Stimulated activated CD4-positive, alpha-beta T cell treated with anti-CD3 and anti-CD28 coated beads, Interleukin-15, amount 100 ng/mL, for 24 hours (primary cell): ENCODE measurements at regions not wholly inside any gene's neighbourhood (a gene's known extent, or its start where the extent isn't known, plus 50 kb on each side); places are given as distances from the start of the nearest gene placed in this dataset.

Experiments used
- DNase-seq: peaks from one replicate; pipeline ENCODE4 v3.0.0-alpha.2; 2020

DNA sequence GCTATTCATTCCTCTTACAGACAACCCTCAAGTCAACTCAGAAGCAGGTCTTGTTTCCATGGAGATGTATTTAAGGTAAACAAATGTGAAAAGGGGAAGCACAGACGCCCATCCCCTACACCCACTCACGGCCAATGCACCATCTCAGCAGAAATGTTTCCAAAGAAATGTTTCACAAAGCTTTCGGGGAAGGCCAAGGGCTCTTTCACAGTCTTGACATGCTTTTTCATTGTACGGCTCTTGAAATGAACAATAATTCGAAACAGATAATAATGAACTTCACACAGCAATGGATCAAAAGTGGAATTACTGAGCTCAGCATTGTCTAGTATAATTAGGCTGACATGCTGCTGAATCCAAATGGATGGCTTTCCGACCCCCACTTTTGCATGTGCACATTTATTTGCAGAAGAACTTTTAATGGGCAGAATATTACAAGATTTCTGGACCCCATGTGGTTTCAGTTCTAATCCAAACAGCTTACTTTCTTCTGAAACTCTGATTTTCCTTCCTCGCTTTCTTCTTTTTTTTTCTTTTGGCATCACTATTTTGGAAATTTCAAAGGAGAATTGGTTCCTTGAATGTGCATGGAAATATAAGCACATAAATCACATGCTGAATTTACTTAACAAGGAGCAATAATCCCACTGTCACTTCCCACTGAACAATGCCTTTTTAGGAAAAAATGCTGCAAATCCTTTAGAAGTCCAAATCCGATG, 160.9 kb downstream of the SMIM20 start:
- DNase-seq = peak; percentile 84

DNA sequence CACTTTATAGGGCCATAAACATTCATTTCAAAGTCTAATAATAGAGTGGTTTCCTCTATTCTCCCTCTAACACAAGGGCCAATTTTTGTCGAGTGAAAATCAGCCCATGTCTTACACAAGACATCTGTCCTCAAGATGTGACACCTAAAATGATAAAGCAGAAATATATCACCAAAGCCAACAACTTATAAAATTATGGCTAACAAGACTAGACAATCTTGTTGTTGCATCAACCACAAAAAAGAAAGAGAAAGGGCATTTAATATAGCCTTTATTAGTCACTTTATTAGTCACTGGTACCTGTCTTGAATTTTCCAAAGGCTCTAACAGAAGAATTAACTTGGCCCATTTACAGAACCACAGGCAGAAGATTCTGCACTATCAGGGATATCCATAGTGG, 161.6 kb downstream of the SMIM20 start:
- DNase-seq = no peak

DNA sequence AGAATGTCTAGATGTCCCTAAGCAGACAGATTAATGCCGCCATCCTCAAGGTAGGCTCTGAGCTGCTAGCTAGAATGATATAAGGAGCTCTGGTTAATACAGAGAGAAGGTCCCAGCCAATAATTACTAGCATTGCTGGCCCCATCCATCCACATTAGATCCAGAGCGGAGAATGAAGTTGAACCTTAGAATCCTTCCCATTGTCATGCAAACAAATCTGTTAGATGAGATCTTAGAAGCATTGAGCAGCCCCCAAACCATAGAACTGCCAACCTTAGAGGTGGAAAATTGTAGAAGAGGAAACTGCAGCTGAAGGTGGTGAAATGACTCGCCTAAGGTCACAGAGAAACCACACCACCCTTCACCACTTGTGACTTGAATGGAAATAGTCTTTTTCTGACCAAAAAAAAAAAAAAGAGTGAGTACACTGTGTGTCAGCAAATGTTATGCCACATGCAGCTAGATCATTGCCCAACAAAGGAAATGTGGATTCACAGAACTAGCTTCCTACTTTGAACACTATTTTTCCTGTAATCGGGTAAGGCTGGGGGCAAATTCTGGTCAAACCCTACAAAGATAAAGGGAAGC, 162.1 kb downstream of the SMIM20 start:
- DNase-seq = peak; percentile 66

DNA sequence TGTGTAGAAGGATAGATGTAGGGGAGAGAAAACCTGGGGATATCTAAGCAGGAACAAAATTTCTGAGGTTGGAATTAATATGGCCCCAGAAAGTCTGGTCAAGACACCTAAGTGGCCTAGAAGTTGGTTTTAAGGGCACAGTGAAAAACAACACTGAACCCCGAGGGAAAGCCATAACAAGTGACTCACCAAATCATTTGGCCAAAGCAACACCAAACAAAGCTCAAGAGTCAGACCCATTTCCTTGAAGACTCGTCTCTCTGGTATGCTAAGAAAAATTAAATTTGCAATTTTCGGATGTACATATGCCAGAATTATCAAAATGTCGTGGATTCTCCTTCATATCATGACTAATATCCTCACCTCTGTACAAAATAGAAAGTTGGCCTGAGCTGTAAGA, 162.9 kb downstream of the SMIM20 start:
- DNase-seq = no peak

DNA sequence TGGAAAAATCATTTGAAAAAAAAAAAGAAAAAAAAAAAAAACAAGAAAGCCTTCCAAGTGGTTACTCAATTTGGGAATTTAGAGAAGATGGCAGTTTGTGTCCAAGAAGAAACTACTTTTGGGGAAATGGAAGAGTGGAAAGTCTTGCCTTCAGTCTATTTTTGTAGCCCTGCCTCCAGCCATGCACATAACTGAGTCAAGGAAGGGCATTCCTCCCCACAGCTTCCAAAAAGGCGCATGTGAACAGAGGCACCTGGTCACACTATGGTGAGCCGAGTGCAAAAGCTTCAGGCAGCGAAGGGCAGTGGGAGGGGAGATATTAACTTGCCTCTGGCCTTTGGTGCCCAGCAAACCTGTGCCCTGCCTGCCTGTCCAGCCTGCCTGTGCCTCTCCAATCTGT, 163.7 kb downstream of the SMIM20 start:
- no peak for DNase-seq

DNA sequence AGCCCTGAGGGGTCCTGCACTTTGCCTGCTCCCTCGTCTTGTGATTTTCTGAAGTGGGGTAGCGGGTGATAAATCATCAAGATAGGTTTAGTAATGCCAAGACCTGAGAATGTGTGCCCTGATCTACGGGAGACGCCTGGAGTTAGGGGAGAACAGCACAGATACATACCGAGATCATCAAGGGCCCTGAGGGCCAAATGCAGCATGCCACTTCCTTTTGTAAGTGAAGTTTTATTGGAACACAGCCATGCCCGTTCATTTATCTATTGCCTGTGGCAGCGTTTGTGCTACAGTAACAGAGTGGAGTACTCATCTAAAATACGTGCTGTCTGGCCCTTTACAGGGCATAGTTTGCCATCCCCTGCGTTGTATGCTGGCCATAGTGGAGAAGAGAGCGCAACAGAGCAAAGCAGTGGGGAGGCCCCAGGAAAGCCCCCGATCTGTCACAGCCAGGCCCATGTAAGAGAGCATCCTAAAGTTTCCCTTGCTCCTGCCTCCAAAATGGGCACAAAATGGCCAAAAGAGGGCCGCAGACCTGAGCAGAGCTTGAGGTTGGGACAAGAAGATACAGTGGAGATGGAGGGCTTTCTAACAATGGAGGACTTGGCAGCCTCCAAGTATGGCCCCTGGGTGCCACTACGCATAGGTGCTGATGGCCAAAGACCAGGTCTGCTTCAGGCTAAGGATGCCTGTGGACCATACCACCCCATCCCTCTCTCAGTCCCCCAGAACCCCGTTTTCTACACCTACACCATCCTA, 167.0 kb downstream of the SMIM20 start:
- DNase-seq = no peak

DNA sequence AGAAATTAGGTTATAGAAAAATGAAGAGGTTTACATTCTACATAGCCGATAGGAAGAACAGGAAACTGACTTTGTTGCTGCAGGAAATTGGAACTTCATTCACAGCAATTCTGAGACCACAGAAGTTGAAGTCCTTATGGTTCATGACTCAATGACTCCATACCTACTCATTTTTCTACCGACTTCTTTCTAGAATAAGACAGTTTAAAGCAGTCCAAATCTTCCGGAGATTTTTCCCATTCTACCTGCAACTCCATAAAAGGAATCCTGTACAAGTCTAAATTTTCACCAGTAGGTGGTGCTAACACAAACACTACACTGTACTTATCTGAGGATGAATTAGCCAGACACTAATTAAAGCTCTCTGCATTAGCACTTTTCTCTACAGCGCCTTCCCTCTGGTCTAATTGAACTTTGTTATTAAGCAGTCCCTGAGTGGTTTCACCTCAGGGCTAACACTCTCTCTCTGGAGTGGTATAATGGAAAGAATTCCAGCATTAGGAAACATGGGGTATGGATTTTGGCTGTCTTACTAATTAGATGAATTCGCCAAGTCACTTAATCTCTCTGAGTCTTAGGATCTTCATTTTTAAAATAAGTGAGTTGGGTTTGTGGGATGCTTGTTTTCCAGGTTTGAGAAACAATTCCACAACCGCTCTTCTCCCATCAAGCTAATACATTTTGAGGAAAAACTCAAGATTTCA, 167.9 kb downstream of the SMIM20 start:
- DNase-seq = no peak

DNA sequence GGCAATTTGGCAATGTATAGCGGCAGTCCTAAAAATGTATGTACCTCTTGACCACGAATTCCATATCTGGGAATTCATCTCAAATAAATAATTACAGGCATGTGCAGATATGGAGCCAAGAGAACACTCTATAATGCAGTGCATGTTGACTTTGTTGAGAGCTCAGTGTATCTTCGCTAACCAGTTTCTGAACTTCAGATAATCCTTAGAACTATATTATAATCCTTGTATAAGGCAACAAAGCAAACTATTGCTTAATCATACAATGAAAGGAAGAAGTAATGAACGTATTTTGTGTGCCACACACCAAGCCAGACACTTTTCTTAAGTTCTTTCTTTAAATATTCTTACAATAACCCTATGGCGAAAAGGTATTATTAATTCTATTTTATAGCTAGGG, 168.5 kb downstream of the SMIM20 start:
- DNase-seq = no peak

DNA sequence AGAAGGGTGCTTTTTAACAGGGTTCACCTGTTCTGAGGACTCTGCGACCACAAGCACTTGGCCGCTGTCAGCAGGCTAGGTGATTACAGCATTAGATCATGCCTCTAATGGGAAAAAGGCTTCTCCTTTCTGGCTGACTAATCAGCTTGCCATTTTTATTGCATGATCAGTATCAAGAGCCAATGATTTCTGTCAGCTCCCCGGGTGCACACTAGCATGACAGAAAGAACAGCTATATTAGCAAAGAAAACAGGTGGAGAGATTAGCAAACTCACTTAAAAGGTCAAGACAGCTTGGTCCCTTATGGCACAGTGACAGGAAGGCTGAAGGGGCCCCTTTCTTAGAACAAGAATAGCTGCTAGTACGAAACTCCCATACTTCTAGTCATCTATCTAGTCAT, 170.0 kb downstream of the SMIM20 start:
- peak; percentile 45 for DNase-seq

DNA sequence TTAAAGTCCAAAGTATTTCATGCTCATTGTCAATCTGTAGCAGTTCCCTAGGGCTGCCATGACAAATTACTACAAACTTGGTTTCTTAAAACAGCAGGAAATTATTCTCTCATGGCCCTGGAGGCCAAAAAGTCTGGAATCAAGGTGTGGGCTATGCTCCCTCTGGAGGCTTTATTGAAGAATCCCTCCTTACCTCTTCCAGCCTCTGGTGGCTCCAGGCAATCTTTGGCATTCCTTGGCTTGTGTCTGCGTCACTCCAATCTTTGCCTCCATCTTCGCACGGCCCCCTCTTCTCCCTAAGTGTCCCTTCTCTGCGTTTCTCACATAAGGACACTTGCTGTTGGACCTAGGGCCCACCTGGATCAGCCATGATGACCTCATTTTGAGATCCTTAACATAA, 170.4 kb downstream of the SMIM20 start:
- no peak for DNase-seq

DNA sequence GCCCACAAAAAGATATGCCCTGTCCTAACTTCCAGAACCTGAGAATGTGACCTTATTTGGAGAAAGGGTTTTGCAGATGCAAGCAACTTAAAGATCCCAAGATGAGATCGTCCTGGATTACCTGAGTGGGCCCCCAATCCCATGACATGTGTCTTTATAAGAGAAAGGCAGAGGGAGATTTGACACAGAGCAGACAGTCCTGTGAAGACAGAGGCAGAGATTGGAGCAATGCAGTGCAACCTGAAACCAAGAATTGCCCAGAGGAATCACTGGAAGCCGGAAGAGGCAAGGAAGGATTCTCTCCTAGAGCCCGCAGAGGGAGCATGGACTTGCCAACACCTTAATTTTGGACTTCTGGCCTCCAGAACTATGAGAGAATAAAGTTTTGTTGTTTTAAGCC, 171.5 kb downstream of the SMIM20 start:
- no peak for DNase-seq

DNA sequence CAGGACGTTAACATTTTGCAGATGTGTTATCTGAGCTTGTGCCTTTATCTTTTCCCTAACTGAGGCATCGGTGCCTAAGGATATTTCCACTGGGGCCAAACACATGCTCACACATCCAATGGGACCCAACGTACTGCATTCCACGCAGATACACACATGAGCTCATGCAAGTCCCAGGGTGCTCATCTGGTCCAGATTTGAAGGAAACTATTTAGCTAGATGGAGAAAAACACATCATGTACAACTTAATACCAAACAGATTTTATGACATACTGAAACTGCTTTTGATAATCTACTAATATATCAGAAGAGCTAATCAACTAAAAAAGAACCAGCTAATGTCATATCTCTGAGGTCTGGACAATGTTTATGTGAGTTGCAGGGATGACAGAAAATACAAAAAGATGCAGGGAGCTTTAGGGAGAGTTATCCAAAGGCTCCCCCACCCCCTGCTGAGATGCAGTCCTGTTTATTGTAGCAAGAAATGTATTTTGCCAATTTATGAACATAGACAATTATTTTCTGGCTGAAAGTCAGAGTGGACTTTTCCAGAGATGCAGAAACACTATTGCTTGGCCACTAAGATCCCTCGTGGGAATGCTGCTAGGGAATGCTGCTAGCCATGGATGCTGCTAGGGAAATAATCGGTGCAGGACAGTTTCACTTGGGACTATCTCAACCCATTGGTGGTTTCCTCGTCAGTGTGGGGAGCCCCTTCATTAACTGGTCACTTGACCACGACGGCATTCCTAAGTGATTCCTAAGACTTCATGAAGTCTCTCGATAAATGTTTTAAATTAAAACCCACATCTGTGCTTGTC, 172.8 kb downstream of the SMIM20 start:
- DNase-seq = no peak

DNA sequence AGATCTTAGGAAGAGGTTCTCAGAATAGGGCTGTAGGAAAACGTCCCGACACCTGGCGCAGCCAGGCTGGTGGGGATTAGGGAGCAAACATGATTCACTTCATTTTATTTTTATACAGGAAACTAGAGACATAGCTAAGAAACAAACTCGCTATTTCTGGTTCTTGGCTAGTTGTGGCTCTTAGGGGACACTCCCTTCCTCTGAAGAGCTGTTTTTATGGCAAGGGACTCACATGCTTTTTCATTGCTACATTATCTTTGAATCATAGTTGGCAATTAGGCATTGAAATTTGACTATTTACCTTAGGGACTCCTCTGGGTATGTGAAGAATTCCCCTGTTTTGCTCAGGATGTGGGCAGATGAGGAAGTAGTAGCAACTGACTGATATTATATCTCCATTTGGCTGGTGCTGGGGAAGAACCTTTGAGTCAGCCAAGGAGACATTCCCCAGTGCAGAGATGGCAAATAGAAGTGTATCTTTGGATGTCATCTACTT, 174.5 kb downstream of the SMIM20 start:
- DNase-seq = peak; percentile 53

DNA sequence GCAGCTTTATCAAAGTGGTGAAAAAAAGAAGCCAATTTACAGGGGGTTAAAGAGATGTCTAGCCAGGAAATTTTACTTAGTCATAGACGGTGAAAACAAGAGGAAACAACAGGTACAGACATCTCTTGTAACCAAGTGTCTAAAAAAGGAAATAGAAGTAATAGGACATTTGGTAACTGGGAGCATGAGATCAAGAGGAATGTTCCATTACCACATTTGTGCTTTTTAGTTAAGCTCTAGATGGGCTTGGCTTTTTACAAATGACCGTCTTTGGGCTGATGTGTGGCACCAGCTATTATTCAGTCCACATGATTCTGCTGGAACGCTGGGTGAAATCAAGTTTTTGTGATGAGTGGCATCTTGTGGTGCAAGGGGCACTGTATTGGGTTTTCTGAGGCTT, 179.5 kb downstream of the SMIM20 start:
- no peak for DNase-seq

DNA sequence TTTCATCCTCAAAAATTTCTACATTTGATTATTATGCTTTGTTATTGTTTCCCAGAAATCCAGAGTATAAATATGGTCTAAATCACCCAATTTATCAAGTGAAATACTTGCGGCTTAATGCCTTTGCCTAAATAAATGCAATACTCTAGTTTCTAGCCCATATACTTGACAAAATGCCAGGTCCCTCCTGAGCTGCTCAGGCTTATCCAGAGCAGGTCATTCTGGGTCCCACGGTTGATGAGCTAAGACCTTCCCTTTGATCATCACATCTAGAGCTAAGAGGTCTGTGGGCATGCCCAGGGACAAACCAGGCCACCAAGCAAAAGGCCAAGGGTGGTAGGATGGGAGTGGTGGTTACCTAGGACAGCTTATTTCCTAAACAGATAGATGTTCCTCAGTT, 180.1 kb downstream of the SMIM20 start:
- DNase-seq = no peak

DNA sequence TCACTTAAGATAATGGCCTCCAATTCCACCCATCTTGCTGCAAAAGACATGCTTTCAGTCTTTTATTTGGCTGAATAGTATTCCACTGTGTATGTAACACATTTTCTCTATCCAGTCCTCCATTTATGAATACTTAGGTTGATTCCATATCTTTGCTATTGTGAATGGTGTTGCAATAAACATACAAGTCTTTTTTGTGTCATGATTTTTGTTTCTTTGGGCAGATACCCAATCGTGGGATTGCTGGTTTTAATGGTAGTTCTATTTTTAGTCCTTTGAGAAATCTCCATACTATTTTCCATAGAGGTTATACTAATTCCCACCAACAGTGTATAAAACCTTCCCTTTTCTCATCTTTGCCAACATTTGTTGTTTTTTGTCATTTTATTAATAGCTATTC, 180.9 kb downstream of the SMIM20 start:
- DNase-seq = no peak

DNA sequence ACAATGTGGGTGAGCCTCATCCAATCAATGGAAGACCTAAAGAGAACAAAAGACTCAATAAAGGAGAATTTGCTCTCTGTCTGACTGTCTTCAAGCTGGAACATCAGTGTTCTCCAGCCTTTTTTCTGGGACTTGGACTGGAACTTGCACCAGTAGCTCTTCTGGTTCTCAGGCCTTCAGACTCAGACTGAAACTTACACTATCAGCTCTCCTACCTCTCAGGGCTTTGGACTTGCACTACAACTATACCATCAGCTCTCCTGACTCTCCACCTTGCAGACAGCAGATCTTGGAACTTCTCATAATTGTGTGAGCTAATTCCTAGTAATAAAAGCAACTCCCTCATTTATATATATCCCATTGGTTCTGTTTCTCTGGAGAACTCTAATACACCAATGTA, 185.9 kb downstream of the SMIM20 start:
- DNase-seq = no peak

DNA sequence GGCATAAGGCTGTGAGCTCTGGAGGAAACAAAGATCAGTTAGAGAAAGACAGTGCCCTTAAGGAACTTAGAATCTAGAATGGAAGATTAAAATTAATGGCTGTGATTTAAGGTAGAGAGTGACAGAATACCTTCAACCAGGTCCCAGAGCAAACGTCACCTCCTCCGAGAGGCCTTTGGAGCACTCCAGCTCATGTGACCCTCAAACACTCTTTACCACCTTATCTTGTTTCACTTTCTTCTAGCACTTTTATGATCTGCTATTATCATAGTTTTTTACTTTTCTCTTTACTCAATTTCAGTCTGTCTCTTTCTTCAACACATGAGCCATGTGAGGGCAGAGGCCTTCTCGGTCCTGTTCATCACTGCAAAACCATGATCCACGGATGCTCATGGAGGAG, 187.0 kb downstream of the SMIM20 start:
- DNase-seq = no peak

DNA sequence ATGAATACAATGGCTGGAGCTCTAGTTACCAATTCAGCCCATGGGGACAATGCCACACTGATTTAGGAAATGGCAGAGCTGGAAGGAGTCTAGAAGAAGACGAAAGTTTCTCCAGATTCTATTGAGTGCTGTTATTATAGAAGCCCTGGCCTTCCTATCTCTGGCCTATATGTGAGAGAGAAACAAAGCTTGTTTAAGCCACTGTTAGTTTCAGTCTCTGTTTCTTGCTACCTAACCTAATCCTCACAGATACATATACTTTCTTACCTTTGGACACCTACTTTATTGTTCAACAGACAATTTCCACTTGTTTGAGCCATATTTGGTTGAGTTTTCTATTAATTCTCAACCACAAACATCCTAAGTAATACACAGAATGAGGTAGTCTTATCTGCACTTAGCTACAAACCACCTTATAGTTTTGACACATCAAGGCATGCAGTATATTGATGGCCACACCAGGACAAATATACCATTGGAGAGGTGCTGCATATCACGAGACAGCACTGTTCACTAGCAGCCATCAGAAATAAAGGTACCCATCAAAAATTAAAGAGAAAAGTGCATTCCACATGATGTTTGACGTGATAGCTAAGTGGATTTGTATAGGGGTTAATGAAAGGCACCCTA, 190.2 kb downstream of the SMIM20 start:
- no peak for DNase-seq

DNA sequence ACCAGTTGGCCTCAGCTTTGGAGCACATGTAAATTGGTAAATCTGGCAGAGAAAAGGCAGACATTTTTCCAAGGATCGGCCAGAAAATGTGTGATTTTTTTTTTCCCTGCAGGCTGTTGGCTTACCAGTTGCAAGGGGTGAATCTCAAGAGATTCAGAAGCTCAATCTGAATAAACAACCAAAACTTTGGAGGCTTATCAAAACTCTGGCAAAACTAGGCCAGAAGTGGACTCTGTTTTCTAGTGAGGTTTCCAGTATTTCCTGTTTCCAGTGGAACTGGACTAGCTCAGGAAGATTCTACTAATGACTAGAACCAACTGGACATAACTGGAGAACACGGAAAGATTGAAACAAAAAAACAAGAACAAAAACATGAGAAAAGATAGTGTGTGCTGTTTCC, 191.3 kb downstream of the SMIM20 start:
- DNase-seq = no peak

DNA sequence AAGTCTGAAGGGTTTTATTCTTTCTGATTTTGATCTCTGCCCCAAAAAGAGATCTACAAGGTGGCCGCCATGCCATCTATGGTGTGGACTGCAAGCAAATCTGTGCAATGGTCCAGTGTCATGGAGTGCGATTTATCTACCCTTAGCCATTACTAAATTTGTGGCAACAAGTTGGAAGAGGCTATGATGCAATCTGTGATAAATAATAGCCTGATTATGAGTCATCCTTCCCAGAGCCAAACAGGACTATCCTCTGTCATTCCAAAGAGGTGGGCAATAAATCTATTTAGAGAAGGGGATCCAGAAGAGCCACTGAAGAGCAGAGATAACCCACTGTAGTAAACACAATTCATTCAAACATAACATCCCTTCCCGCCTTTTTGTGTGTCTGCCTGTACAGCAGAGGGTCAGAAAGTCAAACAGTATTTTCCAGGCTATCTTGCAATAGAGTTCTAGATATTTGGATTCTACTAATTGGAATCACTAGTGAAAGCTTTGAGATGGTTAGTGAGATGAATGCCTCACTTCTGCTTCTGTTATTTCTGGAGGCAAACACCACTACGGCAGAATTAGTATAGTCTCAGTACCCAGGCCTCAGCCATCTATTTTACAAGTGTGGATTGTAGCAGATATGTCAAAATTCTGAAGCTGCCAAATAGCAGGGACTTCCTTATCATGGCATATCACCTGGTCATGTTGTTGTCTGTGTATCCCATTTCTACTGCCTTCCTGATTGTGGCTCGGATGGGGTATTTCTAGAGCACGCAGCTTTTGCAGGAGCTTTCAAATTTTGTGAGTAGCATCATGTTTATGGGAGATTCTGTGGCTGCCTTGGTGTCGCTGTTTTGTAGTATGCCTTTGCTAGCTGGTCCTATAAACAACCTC, 192.0 kb downstream of the SMIM20 start:
- DNase-seq = no peak
